Osteocyte (in vitro differentiated cells): ENCODE measurements at regions not wholly inside any gene's neighbourhood (a gene's known extent, or its start where the extent isn't known, plus 50 kb on each side); places are given as distances from the start of the nearest gene placed in this dataset.
"Not testable (repeated sequence)": the region's sequence is repeated elsewhere in the genome, so short reads cannot be mapped to it uniquely, and the experiment has no call there.

Source experiments
- DNase-seq: peaks from one replicate; pipeline ENCODE4 v3.0.0; 2021; ENCODE audit warnings: mixed read lengths; ENCODE audit not compliant: unreplicated experiment; ENCODE audit errors: extremely low spot score
- H3K27ac Mint-ChIP-seq: one replicate; pipeline ENCODE4 v1.8.0; 2021; ENCODE audit warnings: mild to moderate bottlenecking, mixed read lengths; ENCODE audit not compliant: unreplicated experiment
- H3K27me3 Mint-ChIP-seq: one replicate; pipeline ENCODE4 v1.8.0; 2021; ENCODE audit warnings: mixed read lengths; ENCODE audit not compliant: unreplicated experiment
- H3K36me3 Mint-ChIP-seq: one replicate; pipeline ENCODE4 v1.8.0; 2021; ENCODE audit warnings: mixed read lengths; ENCODE audit not compliant: unreplicated experiment
- H3K4me1 Mint-ChIP-seq: one replicate; pipeline ENCODE4 v1.8.0; 2021; ENCODE audit warnings: mixed read lengths; ENCODE audit not compliant: unreplicated experiment
- H3K4me3 Mint-ChIP-seq: one replicate; pipeline ENCODE4 v1.8.0; 2021; ENCODE audit warnings: mild to moderate bottlenecking, moderate library complexity, mixed read lengths; ENCODE audit not compliant: unreplicated experiment
- H3K9me3 Mint-ChIP-seq: one replicate; pipeline ENCODE4 v1.8.0; 2021; ENCODE audit warnings: mixed read lengths; ENCODE audit not compliant: unreplicated experiment
- CTCF ChIP-seq: fragments of 200-600 bp; sonication (generic); IDR thresholded peaks from 2 replicates; pipeline ENCODE4 v1.5.0; 2021; ENCODE audit warnings: antibody characterized with exemption, mild to moderate bottlenecking, moderate library complexity

- H3K4me1 Mint-ChIP-seq = no peaks in the 10 kb centered on the region
- peak; percentile 15 for TF ChIP-seq CTCF
- H3K27me3 Mint-ChIP-seq = no peaks in the 10 kb centered on the region
- no peak overlapping the region for H3K4me3 Mint-ChIP-seq
- H3K27ac Mint-ChIP-seq = no peak overlapping the region
- peaks cover 33% of the 10 kb centered on the region for H3K9me3 Mint-ChIP-seq
- no peaks in the 10 kb centered on the region for H3K36me3 Mint-ChIP-seq
- DNase-seq = no peak
Observed at GRCh38 chrX:140034916-140035315, 69.6 kb upstream of the CXorf66 start.

GRCh38 chrX:140022482-140022881, 57.2 kb upstream of the CXorf66 start:
- no peak for DNase-seq
- Mint-ChIP-seq H3K27me3 (no peaks in the 10 kb centered on the region), H3K4me1 (no peaks in the 10 kb centered on the region), H3K36me3 (no peaks in the 10 kb centered on the region), H3K27ac (no peak overlapping the region), H3K9me3 (no peaks in the 10 kb centered on the region), H3K4me3 (no peak overlapping the region)
- TF ChIP-seq CTCF = no peak

- H3K27me3 Mint-ChIP-seq, H3K4me3 Mint-ChIP-seq, H3K36me3 Mint-ChIP-seq, H3K27ac Mint-ChIP-seq, H3K9me3 Mint-ChIP-seq, H3K4me1 Mint-ChIP-seq, DNase-seq: not testable (repeated sequence)
Observed at GRCh38 chrX:140019134-140019533, 53.8 kb upstream of the CXorf66 start.
